ENCODE measurements at regions not wholly inside any gene's neighbourhood (a gene's known extent, or its start where the extent isn't known, plus 50 kb on each side); places are given as distances from the start of the nearest gene placed in this dataset.

- no peak for TF ChIP-seq CTCF (IDR thresholded peaks at IDR 0.05; ENCODE audit: low read depth, low read length)
Measured at GRCh38 chr5:63341442-63341841, 620.8 kb downstream of the HTR1A start.

GRCh38 chr5:63323926-63324325 lies 638.3 kb downstream of the HTR1A start:
- no peak for TF ChIP-seq CTCF (IDR thresholded peaks at IDR 0.05; ENCODE audit: low read depth, low read length)
- no peak overlapping the region for H3K4me3 ChIP-seq (ENCODE audit: low read depth, low read length)

More at GRCh38 chr5:63341442-63341841, 620.8 kb downstream of the HTR1A start:
- no peak overlapping the region for H3K4me3 ChIP-seq (ENCODE audit: low read depth, low read length)

- no peak for TF ChIP-seq CTCF (IDR thresholded peaks at IDR 0.05; ENCODE audit: low read depth, low read length)
- no peak overlapping the region for H3K4me3 ChIP-seq (ENCODE audit: low read depth, low read length)
Measured at GRCh38 chr5:63314551-63314950, 647.7 kb downstream of the HTR1A start.

- TF ChIP-seq CTCF (IDR thresholded peaks at IDR 0.05; ENCODE audit: low read depth, low read length) = no peak
- H3K4me3 ChIP-seq (ENCODE audit: low read depth, low read length) = no peak overlapping the region
Measured at GRCh38 chr5:63310644-63311043, 651.6 kb downstream of the HTR1A start.

GRCh38 chr5:63306909-63307308 lies 655.3 kb downstream of the HTR1A start:
- TF ChIP-seq CTCF (IDR thresholded peaks at IDR 0.05; ENCODE audit: low read depth, low read length) = no peak
- H3K4me3 ChIP-seq (ENCODE audit: low read depth, low read length) = no peak overlapping the region

GRCh38 chr5:63293317-63293716 lies 668.9 kb downstream of the HTR1A start:
- TF ChIP-seq CTCF (IDR thresholded peaks at IDR 0.05; ENCODE audit: low read depth, low read length) = no peak

GRCh38 chr5:63286724-63287123 lies 675.5 kb downstream of the HTR1A start:
- H3K4me3 ChIP-seq (ENCODE audit: low read depth, low read length) = no peak overlapping the region
- TF ChIP-seq CTCF (IDR thresholded peaks at IDR 0.05; ENCODE audit: low read depth, low read length) = no peak

More at GRCh38 chr5:63293317-63293716, 668.9 kb downstream of the HTR1A start:
- H3K4me3 ChIP-seq (ENCODE audit: low read depth, low read length) = no peak overlapping the region
